Activated B cell treated with CpG ODN at 0.5 μM for 24 hours (primary cell): ENCODE measurements at regions not wholly inside any gene's neighbourhood (a gene's known extent, or its start where the extent isn't known, plus 50 kb on each side); places are given as distances from the start of the nearest gene placed in this dataset.

ENCODE experiments used
- ATAC-seq: fragments of 200-7000 bp; cut with Tn5 transposase; one replicate; pipeline ENCODE4 v1.10.0; 2021; ENCODE audit warnings: low read depth, mild to moderate bottlenecking, moderate library complexity
- CTCF ChIA-PET: fragments of 350-600 bp; sonication (Branson Sonifier 250); formaldehyde crosslinking; loops from one replicate; lab custom pipeline; 2021; ENCODE audit warnings: antibody characterized with exemption; lab: Charles Lee
- POLR2A ChIA-PET: fragments of 350-600 bp; sonication (Branson Sonifier 250); formaldehyde crosslinking; loops from one replicate; lab custom pipeline; 2021; ENCODE audit warnings: antibody characterized with exemption; lab: Charles Lee
- DNase-seq: peaks from one replicate; pipeline ENCODE4 v3.0.0; 2022
- H3K27ac Mint-ChIP-seq: one replicate; pipeline ENCODE4 v1.8.0; 2020; ENCODE audit warnings: mixed read lengths
- H3K27me3 Mint-ChIP-seq: one replicate; pipeline ENCODE4 v1.8.0; 2021; ENCODE audit warnings: mixed read lengths
- H3K36me3 Mint-ChIP-seq: one replicate; pipeline ENCODE4 v1.8.0; 2021; ENCODE audit warnings: low read depth, mixed read lengths
- H3K4me1 Mint-ChIP-seq: one replicate; pipeline ENCODE4 v1.8.0; 2021; ENCODE audit warnings: mixed read lengths
- H3K4me3 Mint-ChIP-seq: one replicate; pipeline ENCODE4 v1.8.0; 2020; ENCODE audit warnings: mild to moderate bottlenecking, mixed read lengths
- H3K9me3 Mint-ChIP-seq: one replicate; pipeline ENCODE4 v1.8.0; 2020; ENCODE audit warnings: mixed read lengths
- CTCF ChIP-seq: fragments of 200-600 bp; IDR thresholded peaks from one replicate; pipeline ENCODE4 v1.8.0; 2022; ENCODE audit warnings: antibody characterized with exemption, mild to moderate bottlenecking
- intact Hi-C: fragments of 100-400 bp; cut with micrococcal nuclease; formaldehyde crosslinking; loops from one replicate; pipeline ENCODE4 v1.15.1; 2024

GRCh38 chr12:19645823-19646222 is 206.5 kb downstream of the AEBP2 start:
- peaks cover 6% of the 10 kb centered on the region for H3K9me3 Mint-ChIP-seq
- no peak for DNase-seq
- ATAC-seq = no peak
- no peak overlapping the region for H3K27ac Mint-ChIP-seq
- no peaks in the 10 kb centered on the region for H3K36me3 Mint-ChIP-seq
- no peaks in the 10 kb centered on the region for H3K27me3 Mint-ChIP-seq
- peaks cover 3% of the 10 kb centered on the region for H3K4me1 Mint-ChIP-seq
- intact Hi-C loops = no loop called here
- ChIA-PET POLR2A (no interaction called here), CTCF (no interaction called here)
- TF ChIP-seq CTCF = no peak
- no peak overlapping the region for H3K4me3 Mint-ChIP-seq

- intact Hi-C loops = no loop called here
- Mint-ChIP-seq H3K9me3 (peaks cover 6% of the 10 kb centered on the region), H3K27ac (no peak overlapping the region), H3K4me1 (peaks cover 3% of the 10 kb centered on the region), H3K4me3 (no peak overlapping the region), H3K36me3 (no peaks in the 10 kb centered on the region), H3K27me3 (no peaks in the 10 kb centered on the region)
- DNase-seq (no peak), ATAC-seq (no peak)
- ChIA-PET CTCF (no interaction called here), POLR2A (no interaction called here)
- TF ChIP-seq CTCF = no peak
These were observed 207.3 kb downstream of the AEBP2 start for GRCh38 chr12:19646599-19646998.

GRCh38 chr12:19647806-19648556 is 208.7 kb downstream of the AEBP2 start:
- Mint-ChIP-seq H3K9me3 (peaks cover 6% of the 10 kb centered on the region), H3K36me3 (no peaks in the 10 kb centered on the region), H3K27ac (no peak overlapping the region), H3K4me1 (peaks cover 3% of the 10 kb centered on the region), H3K27me3 (no peaks in the 10 kb centered on the region), H3K4me3 (no peak overlapping the region)
- POLR2A ChIA-PET = no interaction called here
- CTCF ChIA-PET = no interaction called here
- intact Hi-C loops = no loop called here
- TF ChIP-seq CTCF = no peak
- DNase-seq (no peak), ATAC-seq (no peak)

- peaks cover 6% of the 10 kb centered on the region for H3K9me3 Mint-ChIP-seq
- H3K36me3 Mint-ChIP-seq = no peaks in the 10 kb centered on the region
These were observed 209.3 kb downstream of the AEBP2 start for GRCh38 chr12:19648591-19648990.

GRCh38 chr12:19652386-19652785 is 213.1 kb downstream of the AEBP2 start:
- Mint-ChIP-seq H3K4me3 (no peak overlapping the region), H3K27me3 (no peaks in the 10 kb centered on the region), H3K4me1 (peaks cover 3% of the 10 kb centered on the region), H3K27ac (no peak overlapping the region), H3K9me3 (no peaks in the 10 kb centered on the region), H3K36me3 (no peaks in the 10 kb centered on the region)
- ATAC-seq (no peak), DNase-seq (no peak)
- no peak for TF ChIP-seq CTCF
- CTCF ChIA-PET = no interaction called here
- POLR2A ChIA-PET = no interaction called here
- intact Hi-C loops = no loop called here

More at GRCh38 chr12:19648591-19648990, 209.3 kb downstream of the AEBP2 start:
- no peaks in the 10 kb centered on the region for H3K27me3 Mint-ChIP-seq
- H3K27ac Mint-ChIP-seq = no peak overlapping the region
- ChIA-PET POLR2A (no interaction called here), CTCF (no interaction called here)
- ATAC-seq = no peak
- no peak overlapping the region for H3K4me3 Mint-ChIP-seq
- no peak for DNase-seq
- peaks cover 3% of the 10 kb centered on the region for H3K4me1 Mint-ChIP-seq
- intact Hi-C loops = no loop called here
- TF ChIP-seq CTCF = no peak
